ENCODE measurements at regions not wholly inside any gene's neighbourhood (a gene's known extent, or its start where the extent isn't known, plus 50 kb on each side); places are given as distances from the start of the nearest gene placed in this dataset.

DNA sequence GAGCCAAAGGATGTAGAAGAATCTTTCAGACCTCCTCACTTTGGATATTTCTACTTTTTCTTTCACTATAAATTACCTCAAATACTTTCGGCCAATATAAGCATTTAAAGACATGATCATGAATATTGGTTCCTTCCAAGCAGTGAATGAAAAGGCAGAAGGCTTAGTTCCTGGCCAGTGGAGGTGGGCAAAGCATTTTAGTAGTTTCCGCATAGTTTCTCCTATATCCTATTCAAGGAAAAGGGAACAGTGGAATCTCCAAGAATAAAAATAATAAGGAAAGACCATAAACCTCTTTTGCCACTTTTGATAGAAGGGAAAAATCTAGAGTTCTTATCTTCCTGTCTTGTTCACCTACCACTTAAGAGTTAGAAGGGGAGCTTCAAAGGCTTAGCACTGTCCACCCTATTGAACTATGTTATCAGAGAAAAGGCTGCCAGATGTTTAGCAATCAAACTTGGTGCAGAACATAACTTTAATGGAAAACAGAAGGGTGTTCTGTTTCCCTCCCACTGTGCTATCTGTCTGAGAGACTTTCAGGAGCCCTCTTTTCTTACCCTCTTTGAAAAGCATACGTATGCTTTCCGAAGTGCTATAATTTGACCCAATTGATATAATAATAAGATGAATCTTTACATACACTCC, 155.6 kb upstream of the DPH6 start:
- Histone ChIP-seq H3K27me3 (ENCODE audit: control insufficient read depth, insufficient read depth, low read length) (no peaks in the 10 kb centered on the region), H4K20me1 (ENCODE audit: control insufficient read depth, extremely low read depth, insufficient read depth, low read length) (no peaks in the 10 kb centered on the region), H2AFZ (ENCODE audit: low read length) (no peak overlapping the region), H3K9ac (ENCODE audit: insufficient read depth, low read length) (no peak overlapping the region), H3K4me2 (ENCODE audit: extremely low read depth, insufficient read depth, low read length) (no peak overlapping the region), H3K9me3 (ENCODE audit: control insufficient read depth, insufficient read depth, low read depth, low read length) (no peaks in the 10 kb centered on the region), H3K4me1 (ENCODE audit: control insufficient read depth, extremely low read depth, insufficient read depth, low read length) (peaks cover 18% of the 10 kb centered on the region), H3K79me2 (ENCODE audit: control insufficient read depth, insufficient read depth, low read length) (no peaks in the 10 kb centered on the region), H3K27ac (ENCODE audit: insufficient read depth, low read length) (no peak overlapping the region), H3K4me3 (replicated peaks in 1 of 4; ENCODE audit: control extremely low read depth in 1 of 4, insufficient read depth in 1 of 4, low read depth in 3 of 4, low read length in 4 of 4) (no peak overlapping the region), H3K36me3 (ENCODE audit: control insufficient read depth, insufficient read depth, low read length) (no peaks in the 10 kb centered on the region)
- TF ChIP-seq, protein P1, sequence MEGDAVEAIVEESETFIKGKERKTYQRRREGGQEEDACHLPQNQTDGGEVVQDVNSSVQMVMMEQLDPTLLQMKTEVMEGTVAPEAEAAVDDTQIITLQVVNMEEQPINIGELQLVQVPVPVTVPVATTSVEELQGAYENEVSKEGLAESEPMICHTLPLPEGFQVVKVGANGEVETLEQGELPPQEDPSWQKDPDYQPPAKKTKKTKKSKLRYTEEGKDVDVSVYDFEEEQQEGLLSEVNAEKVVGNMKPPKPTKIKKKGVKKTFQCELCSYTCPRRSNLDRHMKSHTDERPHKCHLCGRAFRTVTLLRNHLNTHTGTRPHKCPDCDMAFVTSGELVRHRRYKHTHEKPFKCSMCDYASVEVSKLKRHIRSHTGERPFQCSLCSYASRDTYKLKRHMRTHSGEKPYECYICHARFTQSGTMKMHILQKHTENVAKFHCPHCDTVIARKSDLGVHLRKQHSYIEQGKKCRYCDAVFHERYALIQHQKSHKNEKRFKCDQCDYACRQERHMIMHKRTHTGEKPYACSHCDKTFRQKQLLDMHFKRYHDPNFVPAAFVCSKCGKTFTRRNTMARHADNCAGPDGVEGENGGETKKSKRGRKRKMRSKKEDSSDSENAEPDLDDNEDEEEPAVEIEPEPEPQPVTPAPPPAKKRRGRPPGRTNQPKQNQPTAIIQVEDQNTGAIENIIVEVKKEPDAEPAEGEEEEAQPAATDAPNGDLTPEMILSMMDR (conservative IDR thresholded peaks at IDR 0.05 in 1 of 2, IDR thresholded peaks at IDR 0.05 in 1 of 2; ENCODE audit: low read depth in 1 of 2, low read length in 2 of 2), result no peak
- TF ChIP-seq EZH2 (IDR thresholded peaks at IDR 0.05; ENCODE audit: low read length, missing control alignments), result no peak
- DNase-seq (ENCODE audit: low read depth in 2 of 2), result no peak

DNA sequence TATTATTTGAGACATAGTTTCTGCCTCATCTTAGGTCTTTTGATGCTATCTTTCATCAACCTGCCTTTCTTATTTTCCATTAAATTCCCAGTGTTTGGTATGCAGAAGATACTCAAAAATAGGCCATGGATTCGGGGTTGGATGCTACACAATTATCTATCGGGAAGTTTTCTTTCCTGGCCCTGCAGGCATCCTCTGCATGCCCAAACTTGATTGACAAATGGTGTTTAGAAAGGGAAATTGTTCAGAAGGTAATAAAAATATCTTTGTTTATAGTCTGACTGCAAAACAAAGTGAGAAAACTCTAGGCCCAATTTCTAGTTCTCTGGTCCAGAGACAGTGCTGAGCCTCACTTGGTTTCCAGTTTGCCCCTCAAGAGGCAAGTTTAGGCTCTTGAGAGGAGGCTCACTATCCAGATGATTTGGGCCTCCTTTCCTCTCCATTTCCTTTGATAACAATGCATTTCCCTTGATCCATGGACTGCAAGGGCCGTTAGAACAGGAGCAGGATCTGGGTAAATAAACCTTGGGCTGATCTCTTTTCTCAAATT, 157.1 kb upstream of the DPH6 start:
- Histone ChIP-seq H4K20me1 (ENCODE audit: control insufficient read depth, extremely low read depth, insufficient read depth, low read length) (no peaks in the 10 kb centered on the region), H3K4me1 (ENCODE audit: control insufficient read depth, extremely low read depth, insufficient read depth, low read length) (peaks cover 14% of the 10 kb centered on the region), H3K4me2 (ENCODE audit: extremely low read depth, insufficient read depth, low read length) (no peak overlapping the region), H3K27me3 (ENCODE audit: control insufficient read depth, insufficient read depth, low read length) (no peaks in the 10 kb centered on the region), H3K27ac (ENCODE audit: insufficient read depth, low read length) (no peak overlapping the region), H3K79me2 (ENCODE audit: control insufficient read depth, insufficient read depth, low read length) (no peaks in the 10 kb centered on the region), H3K36me3 (ENCODE audit: control insufficient read depth, insufficient read depth, low read length) (no peaks in the 10 kb centered on the region), H3K9ac (ENCODE audit: insufficient read depth, low read length) (no peak overlapping the region), H2AFZ (ENCODE audit: low read length) (no peak overlapping the region), H3K4me3 (replicated peaks in 1 of 4; ENCODE audit: control extremely low read depth in 1 of 4, insufficient read depth in 1 of 4, low read depth in 3 of 4, low read length in 4 of 4) (no peak overlapping the region), H3K9me3 (ENCODE audit: control insufficient read depth, insufficient read depth, low read depth, low read length) (no peaks in the 10 kb centered on the region)
- TF ChIP-seq EZH2 (IDR thresholded peaks at IDR 0.05; ENCODE audit: low read length, missing control alignments), result no peak
- TF ChIP-seq, protein P1 (conservative IDR thresholded peaks at IDR 0.05 in 1 of 2, IDR thresholded peaks at IDR 0.05 in 1 of 2; ENCODE audit: low read depth in 1 of 2, low read length in 2 of 2), result no peak
- DNase-seq (ENCODE audit: low read depth in 2 of 2), result no peak

DNA sequence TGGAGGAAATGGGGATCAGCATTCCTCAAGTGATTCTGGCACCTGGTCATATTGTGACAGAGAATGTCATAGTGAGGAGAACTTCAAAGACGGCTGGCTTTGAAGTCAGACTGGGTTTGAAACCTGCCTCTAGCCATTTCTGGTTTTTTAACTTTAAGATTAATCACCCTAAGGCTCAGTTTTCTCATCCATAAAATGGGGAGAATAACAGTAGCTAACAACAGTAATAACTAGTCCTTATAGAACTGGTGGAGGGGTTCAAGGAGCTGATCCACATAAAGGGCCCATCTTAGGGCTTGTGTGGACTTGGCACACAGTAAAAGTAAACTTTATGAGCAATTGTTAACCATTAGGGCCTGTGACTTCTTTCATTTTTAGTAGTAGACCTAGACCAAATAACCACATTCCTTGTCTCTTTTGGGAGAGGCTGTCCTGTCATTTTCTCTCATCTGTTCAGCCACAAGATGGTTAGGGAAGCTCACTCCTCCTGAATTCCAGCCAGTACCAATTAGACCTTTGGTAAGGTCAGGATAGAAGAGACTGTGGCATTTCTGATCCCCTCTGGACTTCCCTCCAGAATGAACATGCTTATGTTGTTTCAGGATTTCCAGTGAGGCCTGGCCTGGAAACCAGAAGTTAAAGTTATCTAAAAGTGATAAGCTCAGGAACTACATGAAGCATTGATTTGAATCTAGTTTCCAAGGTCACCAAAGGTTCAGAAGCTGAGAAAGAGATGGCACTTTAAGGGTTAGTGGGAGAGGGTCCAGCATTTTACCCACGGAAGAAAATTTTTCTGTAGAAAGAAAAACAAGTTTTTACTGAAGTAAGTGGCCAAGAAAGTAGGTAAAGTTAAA, 159.3 kb upstream of the DPH6 start:
- Histone ChIP-seq H3K27ac (ENCODE audit: insufficient read depth, low read length) (no peak overlapping the region), H3K4me2 (ENCODE audit: extremely low read depth, insufficient read depth, low read length) (peak overlapping the region; percentile 15), H4K20me1 (ENCODE audit: control insufficient read depth, extremely low read depth, insufficient read depth, low read length) (no peaks in the 10 kb centered on the region)

More for the DNA sequence above, 159.3 kb upstream of the DPH6 start:
- Histone ChIP-seq H3K79me2 (ENCODE audit: control insufficient read depth, insufficient read depth, low read length) (no peaks in the 10 kb centered on the region), H3K27me3 (ENCODE audit: control insufficient read depth, insufficient read depth, low read length) (no peaks in the 10 kb centered on the region), H2AFZ (ENCODE audit: low read length) (no peak overlapping the region), H3K4me3 (replicated peaks in 1 of 4; ENCODE audit: control extremely low read depth in 1 of 4, insufficient read depth in 1 of 4, low read depth in 3 of 4, low read length in 4 of 4) (no peak overlapping the region), H3K9ac (ENCODE audit: insufficient read depth, low read length) (no peak overlapping the region), H3K36me3 (ENCODE audit: control insufficient read depth, insufficient read depth, low read length) (no peaks in the 10 kb centered on the region), H3K9me3 (ENCODE audit: control insufficient read depth, insufficient read depth, low read depth, low read length) (no peaks in the 10 kb centered on the region), H3K4me1 (ENCODE audit: control insufficient read depth, extremely low read depth, insufficient read depth, low read length) (peaks cover 11% of the 10 kb centered on the region)
- DNase-seq (ENCODE audit: low read depth in 2 of 2), result peak in 1 of 2 donors; percentile 51
- no peak for TF ChIP-seq EZH2 (IDR thresholded peaks at IDR 0.05; ENCODE audit: low read length, missing control alignments)
- TF ChIP-seq, protein P1 (conservative IDR thresholded peaks at IDR 0.05 in 1 of 2, IDR thresholded peaks at IDR 0.05 in 1 of 2; ENCODE audit: low read depth in 1 of 2, low read length in 2 of 2), result no peak
